ENCODE measurements at regions not wholly inside any gene's neighbourhood (a gene's known extent, or its start where the extent isn't known, plus 50 kb on each side); places are given as distances from the start of the nearest gene placed in this dataset.

DNA sequence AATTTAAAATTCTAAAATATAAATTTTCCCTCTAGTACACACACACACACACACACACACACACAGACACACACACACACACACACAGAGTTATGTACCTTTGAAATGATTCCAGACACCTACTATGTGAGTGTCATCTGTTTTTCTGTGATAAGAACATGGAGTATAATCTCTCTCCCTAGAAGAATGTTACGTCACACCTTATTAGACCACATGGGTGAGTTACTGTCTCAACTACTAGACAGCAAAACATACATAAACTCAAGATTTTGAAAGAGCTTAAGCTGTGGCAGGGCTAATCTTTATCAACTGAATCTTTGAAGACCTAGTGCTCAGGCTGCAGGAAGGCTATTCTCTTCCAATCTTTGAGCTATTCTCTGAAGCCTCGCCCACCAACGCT lies 385.9 kb upstream of the BCHE start:
- H3K9me2 ChIP-seq = no peaks in the 10 kb centered on the region
- no peak overlapping the region for H3K27ac ChIP-seq (ENCODE audit: low read depth in 2 of 2, low read length in 1 of 2)
- no peak overlapping the region for H3K9ac ChIP-seq
- no peak overlapping the region for H3K4me2 ChIP-seq
- WGBS (ENCODE audit: low lambda C conversion rate) = 9% methylated on average over 3 of the region's 3 CpGs
- no peak for DNase-seq
- POLR2A ChIA-PET = no interaction called here
- H3K79me2 ChIP-seq (ENCODE audit: insufficient read depth) = no peaks in the 10 kb centered on the region
- H4K20me1 ChIP-seq (ENCODE audit: insufficient read depth) = no peaks in the 10 kb centered on the region
- no peak overlapping the region for H3K4me3 ChIP-seq (ENCODE audit: low read depth in 2 of 2, low read length in 1 of 2)
- CTCF ChIA-PET = no interaction called here
- H3K4me1 ChIP-seq (ENCODE audit: control insufficient read depth in 1 of 2, insufficient read depth in 2 of 2, low read depth in 1 of 2, low read length in 1 of 2) = no peaks in the 10 kb centered on the region
- no peak overlapping the region for H2AFZ ChIP-seq (ENCODE audit: low read depth)
- H3K9me3 ChIP-seq = no peaks in the 10 kb centered on the region
- H3K36me3 ChIP-seq (replicated peaks in 1 of 2; ENCODE audit: control insufficient read depth in 1 of 2, insufficient read depth in 2 of 2, low read length in 1 of 2) = no peaks in the 10 kb centered on the region
- TF ChIP-seq, protein P1, sequence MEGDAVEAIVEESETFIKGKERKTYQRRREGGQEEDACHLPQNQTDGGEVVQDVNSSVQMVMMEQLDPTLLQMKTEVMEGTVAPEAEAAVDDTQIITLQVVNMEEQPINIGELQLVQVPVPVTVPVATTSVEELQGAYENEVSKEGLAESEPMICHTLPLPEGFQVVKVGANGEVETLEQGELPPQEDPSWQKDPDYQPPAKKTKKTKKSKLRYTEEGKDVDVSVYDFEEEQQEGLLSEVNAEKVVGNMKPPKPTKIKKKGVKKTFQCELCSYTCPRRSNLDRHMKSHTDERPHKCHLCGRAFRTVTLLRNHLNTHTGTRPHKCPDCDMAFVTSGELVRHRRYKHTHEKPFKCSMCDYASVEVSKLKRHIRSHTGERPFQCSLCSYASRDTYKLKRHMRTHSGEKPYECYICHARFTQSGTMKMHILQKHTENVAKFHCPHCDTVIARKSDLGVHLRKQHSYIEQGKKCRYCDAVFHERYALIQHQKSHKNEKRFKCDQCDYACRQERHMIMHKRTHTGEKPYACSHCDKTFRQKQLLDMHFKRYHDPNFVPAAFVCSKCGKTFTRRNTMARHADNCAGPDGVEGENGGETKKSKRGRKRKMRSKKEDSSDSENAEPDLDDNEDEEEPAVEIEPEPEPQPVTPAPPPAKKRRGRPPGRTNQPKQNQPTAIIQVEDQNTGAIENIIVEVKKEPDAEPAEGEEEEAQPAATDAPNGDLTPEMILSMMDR (IDR thresholded peaks at IDR 0.05) = no peak
- TF ChIP-seq FOXJ3 (CRISPR knock-in tag; IDR thresholded peaks at IDR 0.05) (no peak), CHD2 (IDR thresholded peaks at IDR 0.05; ENCODE audit: low read length, partially characterized antibody) (no peak), RAD21 (IDR thresholded peaks at IDR 0.05; ENCODE audit: low read length) (no peak), JUND (IDR thresholded peaks at IDR 0.05) (no peak), RXRA (IDR thresholded peaks at IDR 0.05; ENCODE audit: borderline replicate concordance, low read depth) (no peak)
- H3K27me3 ChIP-seq (ENCODE audit: insufficient read depth) = no peaks in the 10 kb centered on the region
- H3F3A ChIP-seq (replicated peaks; ENCODE audit: insufficient read depth) = no peaks in the 10 kb centered on the region

DNA sequence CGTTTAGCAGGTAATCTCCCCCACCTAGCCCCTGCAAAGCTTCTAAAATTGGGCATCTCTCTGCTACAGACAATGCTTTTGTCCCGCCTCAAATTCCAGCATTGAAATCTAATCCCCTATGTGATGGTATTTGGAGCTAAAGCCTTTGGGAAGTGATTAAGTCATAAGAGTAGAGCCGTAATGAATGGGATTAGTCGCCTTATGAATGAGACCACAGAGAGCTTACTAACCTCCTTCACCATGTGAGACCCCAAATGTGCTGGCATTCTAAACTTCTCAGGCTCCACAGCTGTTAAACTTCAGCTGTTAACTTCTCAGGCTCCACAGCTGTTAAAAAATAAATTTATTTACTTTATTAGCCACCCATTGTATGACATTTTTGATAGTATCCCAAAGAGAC lies 374.2 kb upstream of the BCHE start:
- POLR2A ChIA-PET = no interaction called here
- Histone ChIP-seq H3K4me2 (no peak overlapping the region), H3K36me3 (replicated peaks in 1 of 2; ENCODE audit: control insufficient read depth in 1 of 2, insufficient read depth in 2 of 2, low read length in 1 of 2) (no peaks in the 10 kb centered on the region), H3K27ac (ENCODE audit: low read depth in 2 of 2, low read length in 1 of 2) (no peak overlapping the region), H3K27me3 (ENCODE audit: insufficient read depth) (no peaks in the 10 kb centered on the region), H3F3A (replicated peaks; ENCODE audit: insufficient read depth) (no peaks in the 10 kb centered on the region), H4K20me1 (ENCODE audit: insufficient read depth) (no peaks in the 10 kb centered on the region), H3K4me3 (ENCODE audit: low read depth in 2 of 2, low read length in 1 of 2) (no peak overlapping the region), H3K9ac (no peak overlapping the region), H3K9me2 (no peaks in the 10 kb centered on the region), H3K9me3 (no peaks in the 10 kb centered on the region), H3K79me2 (ENCODE audit: insufficient read depth) (no peaks in the 10 kb centered on the region), H2AFZ (ENCODE audit: low read depth) (no peak overlapping the region), H3K4me1 (ENCODE audit: control insufficient read depth in 1 of 2, insufficient read depth in 2 of 2, low read depth in 1 of 2, low read length in 1 of 2) (no peaks in the 10 kb centered on the region)
- no peak for DNase-seq
- CTCF ChIA-PET = no interaction called here
- WGBS (ENCODE audit: low lambda C conversion rate) = 12% methylated on average over 4 of the region's 4 CpGs
- TF ChIP-seq POLR2AphosphoS5 (IDR thresholded peaks at IDR 0.05; ENCODE audit: low read depth, low read length) (no peak), FOXJ3 (CRISPR knock-in tag; IDR thresholded peaks at IDR 0.05) (no peak), RFX5 (IDR thresholded peaks at IDR 0.05; ENCODE audit: low read length) (no peak), GABPA (IDR thresholded peaks at IDR 0.05; ENCODE audit: low read depth) (no peak), TEAD4 (IDR thresholded peaks at IDR 0.05; ENCODE audit: borderline replicate concordance, insufficient read depth) (no peak), TCF12 (IDR thresholded peaks at IDR 0.05) (no peak), CHD2 (IDR thresholded peaks at IDR 0.05; ENCODE audit: low read length, partially characterized antibody) (no peak), NRF1 (IDR thresholded peaks at IDR 0.05; ENCODE audit: low read depth, low read length) (no peak), SIN3A (IDR thresholded peaks at IDR 0.05; ENCODE audit: borderline replicate concordance, low read depth, low read length) (no peak), MEF2A (IDR thresholded peaks at IDR 0.05; ENCODE audit: borderline replicate concordance, low read depth) (no peak), JUND (IDR thresholded peaks at IDR 0.05) (no peak), FOXM1 (IDR thresholded peaks at IDR 0.05; ENCODE audit: low read depth) (no peak)
- TF ChIP-seq, protein P2, sequence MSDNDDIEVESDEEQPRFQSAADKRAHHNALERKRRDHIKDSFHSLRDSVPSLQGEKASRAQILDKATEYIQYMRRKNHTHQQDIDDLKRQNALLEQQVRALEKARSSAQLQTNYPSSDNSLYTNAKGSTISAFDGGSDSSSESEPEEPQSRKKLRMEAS (IDR thresholded peaks at IDR 0.05; ENCODE audit: low read depth) = no peak
- TF ChIP-seq, protein P3, sequence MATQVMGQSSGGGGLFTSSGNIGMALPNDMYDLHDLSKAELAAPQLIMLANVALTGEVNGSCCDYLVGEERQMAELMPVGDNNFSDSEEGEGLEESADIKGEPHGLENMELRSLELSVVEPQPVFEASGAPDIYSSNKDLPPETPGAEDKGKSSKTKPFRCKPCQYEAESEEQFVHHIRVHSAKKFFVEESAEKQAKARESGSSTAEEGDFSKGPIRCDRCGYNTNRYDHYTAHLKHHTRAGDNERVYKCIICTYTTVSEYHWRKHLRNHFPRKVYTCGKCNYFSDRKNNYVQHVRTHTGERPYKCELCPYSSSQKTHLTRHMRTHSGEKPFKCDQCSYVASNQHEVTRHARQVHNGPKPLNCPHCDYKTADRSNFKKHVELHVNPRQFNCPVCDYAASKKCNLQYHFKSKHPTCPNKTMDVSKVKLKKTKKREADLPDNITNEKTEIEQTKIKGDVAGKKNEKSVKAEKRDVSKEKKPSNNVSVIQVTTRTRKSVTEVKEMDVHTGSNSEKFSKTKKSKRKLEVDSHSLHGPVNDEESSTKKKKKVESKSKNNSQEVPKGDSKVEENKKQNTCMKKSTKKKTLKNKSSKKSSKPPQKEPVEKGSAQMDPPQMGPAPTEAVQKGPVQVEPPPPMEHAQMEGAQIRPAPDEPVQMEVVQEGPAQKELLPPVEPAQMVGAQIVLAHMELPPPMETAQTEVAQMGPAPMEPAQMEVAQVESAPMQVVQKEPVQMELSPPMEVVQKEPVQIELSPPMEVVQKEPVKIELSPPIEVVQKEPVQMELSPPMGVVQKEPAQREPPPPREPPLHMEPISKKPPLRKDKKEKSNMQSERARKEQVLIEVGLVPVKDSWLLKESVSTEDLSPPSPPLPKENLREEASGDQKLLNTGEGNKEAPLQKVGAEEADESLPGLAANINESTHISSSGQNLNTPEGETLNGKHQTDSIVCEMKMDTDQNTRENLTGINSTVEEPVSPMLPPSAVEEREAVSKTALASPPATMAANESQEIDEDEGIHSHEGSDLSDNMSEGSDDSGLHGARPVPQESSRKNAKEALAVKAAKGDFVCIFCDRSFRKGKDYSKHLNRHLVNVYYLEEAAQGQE (IDR thresholded peaks at IDR 0.05; ENCODE audit: low read depth, low read length) = no peak
- TF ChIP-seq, protein P4, sequence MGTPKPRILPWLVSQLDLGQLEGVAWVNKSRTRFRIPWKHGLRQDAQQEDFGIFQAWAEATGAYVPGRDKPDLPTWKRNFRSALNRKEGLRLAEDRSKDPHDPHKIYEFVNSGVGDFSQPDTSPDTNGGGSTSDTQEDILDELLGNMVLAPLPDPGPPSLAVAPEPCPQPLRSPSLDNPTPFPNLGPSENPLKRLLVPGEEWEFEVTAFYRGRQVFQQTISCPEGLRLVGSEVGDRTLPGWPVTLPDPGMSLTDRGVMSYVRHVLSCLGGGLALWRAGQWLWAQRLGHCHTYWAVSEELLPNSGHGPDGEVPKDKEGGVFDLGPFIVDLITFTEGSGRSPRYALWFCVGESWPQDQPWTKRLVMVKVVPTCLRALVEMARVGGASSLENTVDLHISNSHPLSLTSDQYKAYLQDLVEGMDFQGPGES (IDR thresholded peaks at IDR 0.05; ENCODE audit: low read depth, low read length) = no peak
- TF ChIP-seq, protein P5, sequence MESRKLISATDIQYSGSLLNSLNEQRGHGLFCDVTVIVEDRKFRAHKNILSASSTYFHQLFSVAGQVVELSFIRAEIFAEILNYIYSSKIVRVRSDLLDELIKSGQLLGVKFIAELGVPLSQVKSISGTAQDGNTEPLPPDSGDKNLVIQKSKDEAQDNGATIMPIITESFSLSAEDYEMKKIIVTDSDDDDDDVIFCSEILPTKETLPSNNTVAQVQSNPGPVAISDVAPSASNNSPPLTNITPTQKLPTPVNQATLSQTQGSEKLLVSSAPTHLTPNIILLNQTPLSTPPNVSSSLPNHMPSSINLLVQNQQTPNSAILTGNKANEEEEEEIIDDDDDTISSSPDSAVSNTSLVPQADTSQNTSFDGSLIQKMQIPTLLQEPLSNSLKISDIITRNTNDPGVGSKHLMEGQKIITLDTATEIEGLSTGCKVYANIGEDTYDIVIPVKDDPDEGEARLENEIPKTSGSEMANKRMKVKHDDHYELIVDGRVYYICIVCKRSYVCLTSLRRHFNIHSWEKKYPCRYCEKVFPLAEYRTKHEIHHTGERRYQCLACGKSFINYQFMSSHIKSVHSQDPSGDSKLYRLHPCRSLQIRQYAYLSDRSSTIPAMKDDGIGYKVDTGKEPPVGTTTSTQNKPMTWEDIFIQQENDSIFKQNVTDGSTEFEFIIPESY (IDR thresholded peaks at IDR 0.05; ENCODE audit: borderline replicate concordance, low read depth) = no peak
- TF ChIP-seq, protein P6, sequence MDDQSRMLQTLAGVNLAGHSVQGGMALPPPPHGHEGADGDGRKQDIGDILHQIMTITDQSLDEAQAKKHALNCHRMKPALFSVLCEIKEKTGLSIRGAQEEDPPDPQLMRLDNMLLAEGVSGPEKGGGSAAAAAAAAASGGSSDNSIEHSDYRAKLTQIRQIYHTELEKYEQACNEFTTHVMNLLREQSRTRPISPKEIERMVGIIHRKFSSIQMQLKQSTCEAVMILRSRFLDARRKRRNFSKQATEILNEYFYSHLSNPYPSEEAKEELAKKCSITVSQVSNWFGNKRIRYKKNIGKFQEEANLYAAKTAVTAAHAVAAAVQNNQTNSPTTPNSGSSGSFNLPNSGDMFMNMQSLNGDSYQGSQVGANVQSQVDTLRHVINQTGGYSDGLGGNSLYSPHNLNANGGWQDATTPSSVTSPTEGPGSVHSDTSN (IDR thresholded peaks at IDR 0.05) = no peak
